Heart left ventricle (tissue), 13 donors: ENCODE measurements at regions not wholly inside any gene's neighbourhood (a gene's known extent, or its start where the extent isn't known, plus 50 kb on each side); places are given as distances from the start of the nearest gene placed in this dataset.

Experiments
- POLR2A ChIP-seq, 2 donors: fragments of 450-650 bp; IDR thresholded peaks; one replicate each; pipeline ENCODE4 v1.6.1; 2017; ENCODE audit warnings: antibody characterized with exemption in 2 of 2, mild to moderate bottlenecking in 2 of 2, moderate library complexity in 2 of 2
- TF ChIP-seq, protein P1 (sequence below), 12 donors: fragments of 200-600 bp; sonication (generic) in 4 of 12; IDR thresholded peaks; one replicate each; pipeline versions ENCODE4 v1.5.0 to v1.8.0; 2018 to 2022; ENCODE audit warnings: antibody characterized with exemption in 12 of 12, mild to moderate bottlenecking in 5 of 12
- donor health status: ischemic (EF 13 %, LVEDD 7.1; RV severe dilation, severe dysfunction).
- donor health status: DM: no; HTN: yes; CAD: no.
- donor health status: DM: no; HTN: no; CAD: no.
- donor health status: ischemic (EF 25% LVEDD 6.9; RV normal size, moderate dysfunction).
- donor health status: ischemic (EF 25% LVEDD 5.7; RV mildly dilated, moderate dysfunction).
- donor health status: ischemic (EF 35%, LVEDD 5.7; RV mildly dilated, moderate dysfunction).
- donor health status: nonischemic (EF 11% LVEDD 7.7; RV severe dilation, severe dysfunction).
- donor health status: DM: yes; HTN: yes; CAD: no.
- donor health status: PGD.
- donor health status: ischemic (EF 29% LVEDD 5.4; RV normal size, mild dysfunction).
- donor health status: nonischemic (EF 23%, LVEDD 6.1; RV moderate dilation, normal function).

DNA sequence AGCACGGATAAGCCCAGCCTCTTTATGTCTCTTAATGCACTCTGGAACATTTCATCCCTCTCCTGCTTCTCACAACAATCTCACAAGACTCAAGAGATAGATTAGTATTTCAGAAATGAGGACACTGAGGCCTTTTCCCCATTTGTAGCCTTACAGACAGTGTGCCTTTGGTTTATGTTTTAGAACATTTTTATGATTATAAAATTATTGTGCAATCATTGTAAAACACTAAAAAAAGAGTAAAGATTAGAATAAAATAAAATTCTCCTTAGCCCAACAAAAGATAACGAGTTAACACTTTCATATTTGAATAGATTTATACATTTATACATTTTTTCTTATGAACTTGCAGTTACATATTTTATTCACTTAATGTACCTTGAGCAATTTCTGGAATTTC, 748.7 kb downstream of the TRIML1 start:
- TF ChIP-seq, protein P1, sequence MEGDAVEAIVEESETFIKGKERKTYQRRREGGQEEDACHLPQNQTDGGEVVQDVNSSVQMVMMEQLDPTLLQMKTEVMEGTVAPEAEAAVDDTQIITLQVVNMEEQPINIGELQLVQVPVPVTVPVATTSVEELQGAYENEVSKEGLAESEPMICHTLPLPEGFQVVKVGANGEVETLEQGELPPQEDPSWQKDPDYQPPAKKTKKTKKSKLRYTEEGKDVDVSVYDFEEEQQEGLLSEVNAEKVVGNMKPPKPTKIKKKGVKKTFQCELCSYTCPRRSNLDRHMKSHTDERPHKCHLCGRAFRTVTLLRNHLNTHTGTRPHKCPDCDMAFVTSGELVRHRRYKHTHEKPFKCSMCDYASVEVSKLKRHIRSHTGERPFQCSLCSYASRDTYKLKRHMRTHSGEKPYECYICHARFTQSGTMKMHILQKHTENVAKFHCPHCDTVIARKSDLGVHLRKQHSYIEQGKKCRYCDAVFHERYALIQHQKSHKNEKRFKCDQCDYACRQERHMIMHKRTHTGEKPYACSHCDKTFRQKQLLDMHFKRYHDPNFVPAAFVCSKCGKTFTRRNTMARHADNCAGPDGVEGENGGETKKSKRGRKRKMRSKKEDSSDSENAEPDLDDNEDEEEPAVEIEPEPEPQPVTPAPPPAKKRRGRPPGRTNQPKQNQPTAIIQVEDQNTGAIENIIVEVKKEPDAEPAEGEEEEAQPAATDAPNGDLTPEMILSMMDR (IDR thresholded peaks at IDR 0.05) = no peak
- TF ChIP-seq POLR2A (IDR thresholded peaks at IDR 0.05) = no peak
